ENCODE measurements at regions not wholly inside any gene's neighbourhood (a gene's known extent, or its start where the extent isn't known, plus 50 kb on each side); places are given as distances from the start of the nearest gene placed in this dataset.

DNA sequence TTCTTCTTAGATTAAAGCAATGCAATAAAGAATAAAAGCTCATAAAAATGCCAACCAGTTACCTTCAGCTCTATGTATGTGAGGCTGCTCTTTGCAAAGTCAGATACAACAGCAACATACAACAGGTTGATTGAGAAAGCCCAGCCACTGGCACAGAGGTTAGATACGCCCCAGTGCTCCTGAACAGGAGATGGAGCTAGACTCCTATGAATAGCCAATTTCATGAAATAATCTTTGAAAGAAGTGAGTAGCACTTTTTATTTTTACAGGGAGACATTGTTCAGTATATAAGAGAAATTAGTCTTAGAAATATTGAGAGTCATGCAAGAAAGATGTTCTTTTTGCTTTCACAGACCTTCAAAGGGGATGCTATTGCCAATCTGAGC is 362.4 kb upstream of the MEX3C start:
- Histone ChIP-seq H3K36me3 (ENCODE audit: control insufficient read depth, low read length) (no peaks in the 10 kb centered on the region), H3K27me3 (ENCODE audit: control insufficient read depth, low read length) (no peaks in the 10 kb centered on the region), H3K4me1 (ENCODE audit: control insufficient read depth, low read length) (no peaks in the 10 kb centered on the region), H3K27ac (ENCODE audit: low read depth, low read length) (no peak overlapping the region), H4K20me1 (ENCODE audit: control insufficient read depth, insufficient read depth, low read depth, low read length) (no peaks in the 10 kb centered on the region), H3K79me2 (ENCODE audit: control insufficient read depth, low read length) (no peaks in the 10 kb centered on the region), H3K9me3 (ENCODE audit: control insufficient read depth, insufficient read depth, low read length) (no peaks in the 10 kb centered on the region), H3K4me3 (ENCODE audit: low read length) (no peak overlapping the region), H3K4me2 (ENCODE audit: low read length) (no peak overlapping the region), H3K9me2 (replicated peaks; ENCODE audit: control insufficient read depth, low read length) (no peaks in the 10 kb centered on the region), H3F3A (ENCODE audit: control insufficient read depth, insufficient read depth) (no peaks in the 10 kb centered on the region)
- TF ChIP-seq, protein P1, sequence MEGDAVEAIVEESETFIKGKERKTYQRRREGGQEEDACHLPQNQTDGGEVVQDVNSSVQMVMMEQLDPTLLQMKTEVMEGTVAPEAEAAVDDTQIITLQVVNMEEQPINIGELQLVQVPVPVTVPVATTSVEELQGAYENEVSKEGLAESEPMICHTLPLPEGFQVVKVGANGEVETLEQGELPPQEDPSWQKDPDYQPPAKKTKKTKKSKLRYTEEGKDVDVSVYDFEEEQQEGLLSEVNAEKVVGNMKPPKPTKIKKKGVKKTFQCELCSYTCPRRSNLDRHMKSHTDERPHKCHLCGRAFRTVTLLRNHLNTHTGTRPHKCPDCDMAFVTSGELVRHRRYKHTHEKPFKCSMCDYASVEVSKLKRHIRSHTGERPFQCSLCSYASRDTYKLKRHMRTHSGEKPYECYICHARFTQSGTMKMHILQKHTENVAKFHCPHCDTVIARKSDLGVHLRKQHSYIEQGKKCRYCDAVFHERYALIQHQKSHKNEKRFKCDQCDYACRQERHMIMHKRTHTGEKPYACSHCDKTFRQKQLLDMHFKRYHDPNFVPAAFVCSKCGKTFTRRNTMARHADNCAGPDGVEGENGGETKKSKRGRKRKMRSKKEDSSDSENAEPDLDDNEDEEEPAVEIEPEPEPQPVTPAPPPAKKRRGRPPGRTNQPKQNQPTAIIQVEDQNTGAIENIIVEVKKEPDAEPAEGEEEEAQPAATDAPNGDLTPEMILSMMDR (IDR thresholded peaks at IDR 0.05; ENCODE audit: low read depth, low read length, poor library complexity, severe bottlenecking): no peak
- no peak for TF ChIP-seq EZH2phosphoT487 (IDR thresholded peaks at IDR 0.05; ENCODE audit: borderline replicate concordance, low read length)

DNA sequence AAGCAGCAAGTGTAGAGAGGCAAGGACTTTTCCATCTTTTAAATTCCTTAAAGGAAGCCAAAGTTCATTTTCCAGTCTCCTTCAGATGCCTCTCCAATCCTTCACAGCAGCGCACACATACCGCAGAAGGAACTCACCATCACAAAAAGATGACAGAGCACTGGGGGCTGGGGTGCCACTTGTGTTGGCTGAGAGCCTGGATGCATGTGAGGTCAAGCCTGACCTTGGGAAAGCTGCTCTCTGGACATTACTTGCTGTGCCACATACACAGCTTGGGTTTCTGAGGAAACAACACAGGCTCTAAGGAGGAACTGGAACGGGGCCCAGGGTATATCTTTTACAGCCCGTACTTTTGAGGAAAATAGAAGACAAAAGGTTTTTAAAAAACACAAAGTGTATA is 364.3 kb upstream of the MEX3C start:
- no peak overlapping the region for H3K4me2 ChIP-seq (ENCODE audit: low read length)
- H3K79me2 ChIP-seq (ENCODE audit: control insufficient read depth, low read length): no peaks in the 10 kb centered on the region
- no peak overlapping the region for H3K27ac ChIP-seq (ENCODE audit: low read depth, low read length)
- no peak for TF ChIP-seq EZH2phosphoT487 (IDR thresholded peaks at IDR 0.05; ENCODE audit: borderline replicate concordance, low read length)
- TF ChIP-seq, protein P1 (IDR thresholded peaks at IDR 0.05; ENCODE audit: low read depth, low read length, poor library complexity, severe bottlenecking): no peak
- no peaks in the 10 kb centered on the region for H3K27me3 ChIP-seq (ENCODE audit: control insufficient read depth, low read length)
- no peaks in the 10 kb centered on the region for H3K9me3 ChIP-seq (ENCODE audit: control insufficient read depth, insufficient read depth, low read length)
- H4K20me1 ChIP-seq (ENCODE audit: control insufficient read depth, insufficient read depth, low read depth, low read length): no peaks in the 10 kb centered on the region
- no peaks in the 10 kb centered on the region for H3K4me1 ChIP-seq (ENCODE audit: control insufficient read depth, low read length)
- H3K36me3 ChIP-seq (ENCODE audit: control insufficient read depth, low read length): no peaks in the 10 kb centered on the region
- H3K9me2 ChIP-seq (replicated peaks; ENCODE audit: control insufficient read depth, low read length): no peaks in the 10 kb centered on the region
- H3K4me3 ChIP-seq (ENCODE audit: low read length): no peak overlapping the region
- H3F3A ChIP-seq (ENCODE audit: control insufficient read depth, insufficient read depth): no peaks in the 10 kb centered on the region

DNA sequence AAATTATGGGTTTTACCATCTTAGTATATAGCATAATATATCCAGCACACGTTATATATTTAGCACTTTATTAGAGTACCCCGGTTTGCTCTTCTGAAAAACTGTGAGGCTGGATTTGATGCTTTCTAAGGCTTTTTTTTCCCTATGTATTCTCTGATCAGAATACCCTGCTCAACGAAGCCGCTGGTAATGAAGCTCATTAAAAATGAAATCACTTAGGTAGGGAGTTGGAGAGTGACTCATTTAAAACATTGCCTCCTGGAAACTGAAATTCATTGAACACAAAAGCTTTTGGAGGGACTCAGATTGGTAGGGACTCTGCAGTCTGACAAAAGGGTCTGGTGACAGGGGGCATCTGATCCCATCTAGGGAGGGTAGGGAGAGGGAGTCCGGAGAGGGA is 365.4 kb upstream of the MEX3C start:
- no peaks in the 10 kb centered on the region for H3K79me2 ChIP-seq (ENCODE audit: control insufficient read depth, low read length)
- no peaks in the 10 kb centered on the region for H4K20me1 ChIP-seq (ENCODE audit: control insufficient read depth, insufficient read depth, low read depth, low read length)

More for the DNA sequence above, 365.4 kb upstream of the MEX3C start:
- H3K9me3 ChIP-seq (ENCODE audit: control insufficient read depth, insufficient read depth, low read length): no peaks in the 10 kb centered on the region
- no peak overlapping the region for H3K4me2 ChIP-seq (ENCODE audit: low read length)
- H3K9me2 ChIP-seq (replicated peaks; ENCODE audit: control insufficient read depth, low read length): no peaks in the 10 kb centered on the region
- no peak for TF ChIP-seq EZH2phosphoT487 (IDR thresholded peaks at IDR 0.05; ENCODE audit: borderline replicate concordance, low read length)
- TF ChIP-seq, protein P1 (IDR thresholded peaks at IDR 0.05; ENCODE audit: low read depth, low read length, poor library complexity, severe bottlenecking): no peak
- H3F3A ChIP-seq (ENCODE audit: control insufficient read depth, insufficient read depth): no peaks in the 10 kb centered on the region
- H3K4me1 ChIP-seq (ENCODE audit: control insufficient read depth, low read length): no peaks in the 10 kb centered on the region
- H3K4me3 ChIP-seq (ENCODE audit: low read length): no peak overlapping the region
- H3K27me3 ChIP-seq (ENCODE audit: control insufficient read depth, low read length): no peaks in the 10 kb centered on the region
- H3K36me3 ChIP-seq (ENCODE audit: control insufficient read depth, low read length): no peaks in the 10 kb centered on the region
- H3K27ac ChIP-seq (ENCODE audit: low read depth, low read length): no peak overlapping the region

Measured in DOHH2 (cell line).